Suppressor macrophage treated with lipopolysaccharide for 4 hours (primary cell): ENCODE measurements at regions not wholly inside any gene's neighbourhood (a gene's known extent, or its start where the extent isn't known, plus 50 kb on each side); places are given as distances from the start of the nearest gene placed in this dataset.
A peak's percentile ranks its signal among the peaks of the same experiment; 100 is the strongest.
"Not testable (repeated sequence)": the region's sequence is repeated elsewhere in the genome, so short reads cannot be mapped to it uniquely, and the experiment has no call there.

ENCODE experiments used
- DNase-seq: peaks from one replicate; pipeline ENCODE4 v3.0.0-alpha.2; 2020

- DNase-seq: no peak
Observed at GRCh38 chr17:31700973-31701372, 158.1 kb downstream of the COPRS start.

- DNase-seq: peak; percentile 9
Observed at GRCh38 chr17:31699886-31700285, 159.2 kb downstream of the COPRS start.

GRCh38 chr17:31699281-31699680 lies 159.8 kb downstream of the COPRS start:
- DNase-seq: peak; percentile 10

- DNase-seq: no peak
Observed at GRCh38 chr17:31698751-31699150, 160.3 kb downstream of the COPRS start.

GRCh38 chr17:31697838-31698237 lies 161.2 kb downstream of the COPRS start:
- no peak for DNase-seq

GRCh38 chr17:31696703-31697325 lies 162.2 kb downstream of the COPRS start:
- no peak for DNase-seq

GRCh38 chr17:31696184-31696602 lies 162.9 kb downstream of the COPRS start:
- no peak for DNase-seq

- no peak for DNase-seq
Observed at GRCh38 chr17:31695456-31696090, 163.5 kb downstream of the COPRS start.

GRCh38 chr17:31693433-31694220 lies 165.4 kb downstream of the COPRS start:
- no peak for DNase-seq

GRCh38 chr17:31692632-31693031 lies 166.4 kb downstream of the COPRS start:
- DNase-seq: no peak

- no peak for DNase-seq
Observed at GRCh38 chr17:31692027-31692426, 167.0 kb downstream of the COPRS start.

GRCh38 chr17:31691251-31691905 lies 167.7 kb downstream of the COPRS start:
- no peak for DNase-seq

GRCh38 chr17:31690151-31690551 lies 168.9 kb downstream of the COPRS start:
- peak; percentile 4 for DNase-seq

- no peak for DNase-seq
Observed at GRCh38 chr17:31688701-31689100, 170.3 kb downstream of the COPRS start.

GRCh38 chr17:31687505-31688126 lies 171.4 kb downstream of the COPRS start:
- DNase-seq: no peak

GRCh38 chr17:31686495-31686894 lies 172.5 kb downstream of the COPRS start:
- no peak for DNase-seq

- no peak for DNase-seq
Observed at GRCh38 chr17:31684901-31685300, 174.1 kb downstream of the COPRS start.

- peak; percentile 95 for DNase-seq
Observed at GRCh38 chr17:31680126-31680525, 178.9 kb downstream of the COPRS start.

GRCh38 chr17:31679667-31680066 lies 179.4 kb downstream of the COPRS start:
- DNase-seq: no peak

GRCh38 chr17:31678431-31678830 lies 180.6 kb downstream of the COPRS start:
- DNase-seq: peak; percentile 45

GRCh38 chr17:31677681-31678080 lies 181.4 kb downstream of the COPRS start:
- DNase-seq: no peak

GRCh38 chr17:31677036-31677435 lies 182.0 kb downstream of the COPRS start:
- DNase-seq: no peak

- DNase-seq: not testable (repeated sequence)
Observed at GRCh38 chr17:31675392-31675791, 183.7 kb downstream of the COPRS start.
